ENCODE measurements at regions not wholly inside any gene's neighbourhood (a gene's known extent, or its start where the extent isn't known, plus 50 kb on each side); places are given as distances from the start of the nearest gene placed in this dataset.
"Not testable (repeated sequence)": the region's sequence is repeated elsewhere in the genome, so short reads cannot be mapped to it uniquely, and the experiment has no call there.

GRCh38 chr6:167687116-167687725 is 139.5 kb upstream of the AFDN start:
- TF ChIP-seq CTCF (IDR thresholded peaks at IDR 0.05) = no peak
- H3K9me3 ChIP-seq = no peaks in the 10 kb centered on the region
- H3K4me3 ChIP-seq = no peak overlapping the region
- H3K36me3 ChIP-seq (ENCODE audit: low read depth) = no peaks in the 10 kb centered on the region
- DNase-seq (no peak), ATAC-seq (no peak)
- intact Hi-C loops (cut with DNase I, micrococcal nuclease) = no loop called here
- peaks cover 4% of the 10 kb centered on the region for H3K4me1 ChIP-seq (ENCODE audit: low read depth)

GRCh38 chr6:167688123-167688522 is 138.6 kb upstream of the AFDN start:
- H3K36me3 ChIP-seq (ENCODE audit: low read depth) = no peaks in the 10 kb centered on the region
- no peaks in the 10 kb centered on the region for H3K9me3 ChIP-seq
- no peak for DNase-seq
- no peak overlapping the region for H3K4me3 ChIP-seq
- H3K4me1 ChIP-seq (ENCODE audit: low read depth) = peaks cover 4% of the 10 kb centered on the region
- intact Hi-C loops (cut with DNase I, micrococcal nuclease) = no loop called here
- no peak for ATAC-seq
- TF ChIP-seq CTCF (IDR thresholded peaks at IDR 0.05) = no peak

- no peak for ATAC-seq
- H3K9me3 ChIP-seq = no peaks in the 10 kb centered on the region
- TF ChIP-seq CTCF (IDR thresholded peaks at IDR 0.05) = no peak
- no peak overlapping the region for H3K4me3 ChIP-seq
- intact Hi-C loops (cut with DNase I, micrococcal nuclease) = no loop called here
- H3K4me1 ChIP-seq (ENCODE audit: low read depth) = no peaks in the 10 kb centered on the region
- DNase-seq = no peak
- no peaks in the 10 kb centered on the region for H3K36me3 ChIP-seq (ENCODE audit: low read depth)
These were observed 137.4 kb upstream of the AFDN start for GRCh38 chr6:167689278-167689677.

GRCh38 chr6:167689751-167690150 is 137.0 kb upstream of the AFDN start:
- ATAC-seq (no peak), DNase-seq (no peak)
- H3K36me3 ChIP-seq (ENCODE audit: low read depth) = no peaks in the 10 kb centered on the region
- intact Hi-C loops (cut with DNase I, micrococcal nuclease) = no loop called here
- H3K4me1 ChIP-seq (ENCODE audit: low read depth) = no peaks in the 10 kb centered on the region
- TF ChIP-seq CTCF (IDR thresholded peaks at IDR 0.05) = no peak
- no peak overlapping the region for H3K4me3 ChIP-seq
- no peaks in the 10 kb centered on the region for H3K9me3 ChIP-seq

- H3K36me3 ChIP-seq (ENCODE audit: low read depth); H3K9me3 ChIP-seq; ATAC-seq; H3K4me3 ChIP-seq; intact Hi-C loops (cut with DNase I, micrococcal nuclease); DNase-seq; H3K4me1 ChIP-seq (ENCODE audit: low read depth): not testable (repeated sequence)
These were observed 136.4 kb upstream of the AFDN start for GRCh38 chr6:167690167-167690922.

GRCh38 chr6:167690931-167691330 is 135.8 kb upstream of the AFDN start:
- Histone ChIP-seq H3K9me3 (no peaks in the 10 kb centered on the region), H3K36me3 (ENCODE audit: low read depth) (no peaks in the 10 kb centered on the region), H3K4me3 (no peak overlapping the region), H3K4me1 (ENCODE audit: low read depth) (no peaks in the 10 kb centered on the region)
- TF ChIP-seq CTCF (IDR thresholded peaks at IDR 0.05) = no peak
- no peak for DNase-seq
- ATAC-seq = no peak
- intact Hi-C loops (cut with DNase I, micrococcal nuclease) = no loop called here
